NCI-H146 treated with DMSO at 0.1 percent for 48 hours (cell line): ENCODE measurements at regions not wholly inside any gene's neighbourhood (a gene's known extent, or its start where the extent isn't known, plus 50 kb on each side); places are given as distances from the start of the nearest gene placed in this dataset.
"Not testable (repeated sequence)": the region's sequence is repeated elsewhere in the genome, so short reads cannot be mapped to it uniquely, and the experiment has no call there.

ENCODE experiments used
- DNase-seq: peaks from one replicate; lab custom pipeline; 2025; ENCODE audit not compliant: unreplicated experiment; lab: John Stamatoyannopoulos, UW

- DNase-seq: no peak
Observed at GRCh38 chr6:119443993-119444641, 94.6 kb upstream of the MAN1A1 start.

GRCh38 chr6:119442776-119443184, 93.2 kb upstream of the MAN1A1 start:
- no peak for DNase-seq

- DNase-seq: no peak
Observed at GRCh38 chr6:119440953-119441352, 91.4 kb upstream of the MAN1A1 start.

DNA sequence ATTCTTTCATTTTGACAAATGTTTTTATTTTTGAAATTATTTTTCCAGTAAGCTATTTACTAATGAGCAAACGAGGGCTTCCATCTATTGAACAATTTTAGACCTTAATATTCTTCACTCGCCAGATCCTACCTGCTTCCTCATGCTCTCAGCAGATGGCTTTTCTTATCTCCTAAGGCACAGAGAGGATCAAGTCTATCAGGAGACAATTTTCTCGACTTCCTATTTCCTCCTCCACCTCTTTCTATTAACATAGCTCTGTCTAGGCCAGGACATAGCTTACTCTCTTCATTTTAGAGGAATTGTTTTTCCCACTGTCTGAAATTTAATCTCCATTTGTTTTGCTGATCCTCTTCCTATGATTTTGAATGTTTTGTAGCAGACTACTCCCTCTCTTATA, 87.0 kb upstream of the MAN1A1 start:
- no peak for DNase-seq

DNA sequence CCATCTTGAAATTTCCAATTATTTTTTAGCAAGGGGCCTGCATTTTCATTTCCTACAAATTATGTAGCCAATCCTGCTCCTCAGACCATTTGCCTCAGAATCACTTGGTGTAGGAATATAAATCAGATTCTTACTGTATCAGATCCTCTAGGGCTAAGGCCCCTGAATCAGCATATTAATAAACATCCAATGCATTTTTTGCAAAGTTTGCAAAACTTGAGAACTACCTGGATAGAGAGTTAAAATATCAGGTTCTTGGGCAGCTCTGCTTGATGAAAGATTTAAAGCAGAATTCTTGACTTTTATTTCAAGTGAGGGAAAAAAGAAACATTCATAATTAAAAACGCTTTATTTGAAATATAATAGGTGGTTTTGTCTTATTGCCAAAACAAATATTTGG, 82.2 kb upstream of the MAN1A1 start:
- no peak for DNase-seq

DNA sequence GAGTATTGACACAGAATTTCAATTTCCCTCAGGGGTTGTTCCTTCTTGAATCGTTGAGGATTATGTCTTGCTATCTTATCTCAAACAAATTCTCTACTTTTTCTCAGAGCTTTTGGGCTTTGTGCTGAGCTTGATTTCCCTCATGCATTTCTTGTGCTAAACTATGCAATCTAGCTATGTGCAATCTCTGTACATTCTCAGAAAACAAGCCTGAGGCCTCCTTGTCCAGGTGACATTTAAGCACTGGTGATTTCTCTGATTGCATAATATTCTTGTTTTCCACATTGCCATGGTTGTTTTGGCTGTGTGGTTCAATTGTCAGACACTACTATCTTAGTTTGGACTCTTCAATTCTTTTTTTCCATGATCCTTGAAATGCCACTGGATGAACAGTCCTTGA, 81.2 kb upstream of the MAN1A1 start:
- no peak for DNase-seq

- no peak for DNase-seq
Observed at GRCh38 chr6:119428633-119429032, 79.1 kb upstream of the MAN1A1 start.

GRCh38 chr6:119426619-119427018, 77.1 kb upstream of the MAN1A1 start:
- no peak for DNase-seq

DNA sequence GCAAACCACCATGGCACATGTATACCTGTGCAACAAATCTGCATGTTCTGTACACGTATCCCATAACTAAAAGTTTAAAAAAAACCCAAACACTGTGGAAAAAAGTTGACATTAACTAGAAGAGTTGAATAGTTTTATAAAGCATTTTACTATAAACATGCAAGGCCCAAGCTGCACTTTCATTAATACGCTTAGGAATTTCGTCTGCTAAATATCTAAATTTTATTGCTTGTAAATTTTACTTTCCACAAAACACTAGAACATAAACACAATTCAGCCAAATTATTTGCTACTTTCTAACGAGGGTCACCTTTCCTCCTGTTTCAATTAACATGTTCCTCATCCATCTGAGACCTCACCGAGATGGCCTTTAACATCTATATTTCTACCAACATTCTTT, 74.4 kb upstream of the MAN1A1 start:
- DNase-seq: no peak

GRCh38 chr6:119418084-119418483, 68.5 kb upstream of the MAN1A1 start:
- not testable (repeated sequence) for DNase-seq

- DNase-seq: no peak
Observed at GRCh38 chr6:119407156-119407555, 57.6 kb upstream of the MAN1A1 start.

GRCh38 chr6:119405114-119405513, 55.6 kb upstream of the MAN1A1 start:
- DNase-seq: not testable (repeated sequence)
